ENCODE measurements at regions not wholly inside any gene's neighbourhood (a gene's known extent, or its start where the extent isn't known, plus 50 kb on each side); places are given as distances from the start of the nearest gene placed in this dataset.
"Not testable (repeated sequence)": the region's sequence is repeated elsewhere in the genome, so short reads cannot be mapped to it uniquely, and the experiment has no call there.

GRCh38 chrX:42189576-42189975 is 266.2 kb upstream of the CASK start:
- DNase-seq (ENCODE audit: low read depth in 1 of 2, low spot score in 1 of 2) = no peak
- Histone ChIP-seq H3K27ac (replicated peaks) (no peak overlapping the region), H3K4me3 (replicated peaks; ENCODE audit: insufficient read depth, low read length) (no peak overlapping the region), H3K27me3 (ENCODE audit: insufficient read depth, poor library complexity, severe bottlenecking) (no peaks in the 10 kb centered on the region)
- TF ChIP-seq CTCF (IDR thresholded peaks at IDR 0.05; ENCODE audit: insufficient read depth, low read length) (no peak), GABPA (IDR thresholded peaks at IDR 0.05; ENCODE audit: low read depth) (no peak), POLR2AphosphoS5 (IDR thresholded peaks at IDR 0.05; ENCODE audit: low read depth) (no peak), SPI1 (IDR thresholded peaks at IDR 0.05; ENCODE audit: borderline replicate concordance, low read depth) (no peak)
- TF ChIP-seq, protein P1, sequence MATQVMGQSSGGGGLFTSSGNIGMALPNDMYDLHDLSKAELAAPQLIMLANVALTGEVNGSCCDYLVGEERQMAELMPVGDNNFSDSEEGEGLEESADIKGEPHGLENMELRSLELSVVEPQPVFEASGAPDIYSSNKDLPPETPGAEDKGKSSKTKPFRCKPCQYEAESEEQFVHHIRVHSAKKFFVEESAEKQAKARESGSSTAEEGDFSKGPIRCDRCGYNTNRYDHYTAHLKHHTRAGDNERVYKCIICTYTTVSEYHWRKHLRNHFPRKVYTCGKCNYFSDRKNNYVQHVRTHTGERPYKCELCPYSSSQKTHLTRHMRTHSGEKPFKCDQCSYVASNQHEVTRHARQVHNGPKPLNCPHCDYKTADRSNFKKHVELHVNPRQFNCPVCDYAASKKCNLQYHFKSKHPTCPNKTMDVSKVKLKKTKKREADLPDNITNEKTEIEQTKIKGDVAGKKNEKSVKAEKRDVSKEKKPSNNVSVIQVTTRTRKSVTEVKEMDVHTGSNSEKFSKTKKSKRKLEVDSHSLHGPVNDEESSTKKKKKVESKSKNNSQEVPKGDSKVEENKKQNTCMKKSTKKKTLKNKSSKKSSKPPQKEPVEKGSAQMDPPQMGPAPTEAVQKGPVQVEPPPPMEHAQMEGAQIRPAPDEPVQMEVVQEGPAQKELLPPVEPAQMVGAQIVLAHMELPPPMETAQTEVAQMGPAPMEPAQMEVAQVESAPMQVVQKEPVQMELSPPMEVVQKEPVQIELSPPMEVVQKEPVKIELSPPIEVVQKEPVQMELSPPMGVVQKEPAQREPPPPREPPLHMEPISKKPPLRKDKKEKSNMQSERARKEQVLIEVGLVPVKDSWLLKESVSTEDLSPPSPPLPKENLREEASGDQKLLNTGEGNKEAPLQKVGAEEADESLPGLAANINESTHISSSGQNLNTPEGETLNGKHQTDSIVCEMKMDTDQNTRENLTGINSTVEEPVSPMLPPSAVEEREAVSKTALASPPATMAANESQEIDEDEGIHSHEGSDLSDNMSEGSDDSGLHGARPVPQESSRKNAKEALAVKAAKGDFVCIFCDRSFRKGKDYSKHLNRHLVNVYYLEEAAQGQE (IDR thresholded peaks at IDR 0.05; ENCODE audit: insufficient replicate concordance, low read depth) = no peak

GRCh38 chrX:42188730-42189129 is 265.4 kb upstream of the CASK start:
- Histone ChIP-seq H3K27me3 (ENCODE audit: insufficient read depth, poor library complexity, severe bottlenecking) (no peaks in the 10 kb centered on the region), H3K27ac (replicated peaks) (no peak overlapping the region), H3K4me3 (replicated peaks; ENCODE audit: insufficient read depth, low read length) (no peak overlapping the region)
- no peak for TF ChIP-seq GABPA (IDR thresholded peaks at IDR 0.05; ENCODE audit: low read depth)
- TF ChIP-seq SPI1 (IDR thresholded peaks at IDR 0.05; ENCODE audit: borderline replicate concordance, low read depth) = no peak
- no peak for DNase-seq (ENCODE audit: low read depth in 1 of 2, low spot score in 1 of 2)

- Histone ChIP-seq H3K4me3 (replicated peaks; ENCODE audit: insufficient read depth, low read length) (no peak overlapping the region), H3K27ac (replicated peaks) (no peak overlapping the region), H3K27me3 (ENCODE audit: insufficient read depth, poor library complexity, severe bottlenecking) (no peaks in the 10 kb centered on the region)
- no peak for DNase-seq (ENCODE audit: low read depth in 1 of 2, low spot score in 1 of 2)
- TF ChIP-seq, protein P1 (IDR thresholded peaks at IDR 0.05; ENCODE audit: insufficient replicate concordance, low read depth) = no peak
- TF ChIP-seq CTCF (IDR thresholded peaks at IDR 0.05; ENCODE audit: insufficient read depth, low read length) (no peak), GABPA (IDR thresholded peaks at IDR 0.05; ENCODE audit: low read depth) (no peak), SPI1 (IDR thresholded peaks at IDR 0.05; ENCODE audit: borderline replicate concordance, low read depth) (no peak), POLR2AphosphoS5 (IDR thresholded peaks at IDR 0.05; ENCODE audit: low read depth) (no peak)
Observed at GRCh38 chrX:42176789-42177188, 253.4 kb upstream of the CASK start.

- DNase-seq (ENCODE audit: low read depth in 1 of 2, low spot score in 1 of 2) = no peak
- Histone ChIP-seq H3K27me3 (ENCODE audit: insufficient read depth, poor library complexity, severe bottlenecking) (no peaks in the 10 kb centered on the region), H3K27ac (replicated peaks) (no peak overlapping the region), H3K4me3 (replicated peaks; ENCODE audit: insufficient read depth, low read length) (no peak overlapping the region)
- TF ChIP-seq GABPA (IDR thresholded peaks at IDR 0.05; ENCODE audit: low read depth) = no peak
- TF ChIP-seq, protein P1 (IDR thresholded peaks at IDR 0.05; ENCODE audit: insufficient replicate concordance, low read depth) = no peak
- TF ChIP-seq CTCF (IDR thresholded peaks at IDR 0.05; ENCODE audit: insufficient read depth, low read length) = no peak
- TF ChIP-seq POLR2AphosphoS5 (IDR thresholded peaks at IDR 0.05; ENCODE audit: low read depth) = no peak
- TF ChIP-seq SPI1 (IDR thresholded peaks at IDR 0.05; ENCODE audit: borderline replicate concordance, low read depth) = no peak
Observed at GRCh38 chrX:42175843-42176242, 252.5 kb upstream of the CASK start.

DNA sequence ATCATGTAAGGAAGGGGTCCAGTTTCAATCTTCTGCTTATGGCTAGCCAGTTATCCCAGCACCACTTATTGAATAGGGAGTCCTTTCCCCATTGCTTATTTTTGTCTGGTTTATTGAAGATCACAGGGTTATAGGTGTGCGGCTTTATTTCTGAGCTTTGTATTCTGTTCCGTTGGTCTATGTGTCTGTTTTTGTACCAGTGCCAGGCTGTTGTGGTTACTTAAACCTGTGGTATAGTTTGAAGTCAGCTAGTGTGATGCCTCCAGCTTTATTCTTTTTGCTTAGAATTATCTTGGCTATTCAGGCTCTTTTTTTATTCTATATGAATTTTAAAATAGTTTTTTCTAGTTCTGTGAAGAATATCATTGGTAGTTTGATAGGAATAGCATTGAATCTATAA is 234.6 kb upstream of the CASK start:
- not testable (repeated sequence) for DNase-seq (ENCODE audit: low read depth in 1 of 2, low spot score in 1 of 2); H3K27me3 ChIP-seq (ENCODE audit: insufficient read depth, poor library complexity, severe bottlenecking); H3K4me3 ChIP-seq (replicated peaks; ENCODE audit: insufficient read depth, low read length); H3K27ac ChIP-seq (replicated peaks)

Data from HL-60 (cell line).